SK-N-MC (cell line): ENCODE measurements at regions not wholly inside any gene's neighbourhood (a gene's known extent, or its start where the extent isn't known, plus 50 kb on each side); places are given as distances from the start of the nearest gene placed in this dataset.

Experiments
- EZH2 ChIP-seq: fragments of 200-600 bp; sonication (generic); IDR thresholded peaks from one replicate; pipeline ENCODE4 v1.6.1; 2017; ENCODE audit warnings: antibody characterized with exemption
- FOXP2 ChIP-seq: optimal IDR thresholded peaks from 2 replicates; pipeline ENCODE3; 2011; ENCODE audit warnings: mild to moderate bottlenecking, moderate library complexity; ENCODE audit not compliant: insufficient read depth; ENCODE audit errors: extremely low read length, control extremely low read depth
- POLR2AphosphoS5 ChIP-seq: IDR thresholded peaks from 2 replicates; pipeline ENCODE4 v1.6.1; 2012; ENCODE audit warnings: mild to moderate bottlenecking, low read depth, low read length, borderline replicate concordance

DNA sequence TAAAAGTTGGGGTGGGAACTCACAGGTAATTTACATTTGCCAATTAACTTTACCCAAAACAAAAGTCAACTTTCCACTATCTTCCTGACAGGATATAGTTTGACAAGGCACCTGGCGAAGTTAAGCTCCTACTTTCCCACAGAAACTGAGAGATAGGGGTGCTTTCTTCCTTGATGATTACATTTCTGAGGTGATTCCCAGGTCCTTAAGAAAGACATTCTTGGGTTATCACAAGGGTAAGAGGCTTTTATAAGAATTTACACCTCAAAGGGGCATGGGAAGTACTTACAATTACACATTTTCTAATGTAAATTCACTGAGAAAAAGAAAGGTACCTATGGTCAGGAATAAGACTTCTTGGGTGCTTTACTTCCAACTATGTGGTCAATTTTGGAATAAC, 660.9 kb upstream of the MGAT4C start:
- TF ChIP-seq EZH2 (no peak), POLR2AphosphoS5 (no peak), FOXP2 (no peak)
